ENCODE measurements at regions not wholly inside any gene's neighbourhood (a gene's known extent, or its start where the extent isn't known, plus 50 kb on each side); places are given as distances from the start of the nearest gene placed in this dataset.
"Not testable (repeated sequence)": the region's sequence is repeated elsewhere in the genome, so short reads cannot be mapped to it uniquely, and the experiment has no call there.

GRCh38 chr2:80942766-80943165, 638.2 kb upstream of the LRRTM1 start:
- H3K9me3 ChIP-seq, result no peaks in the 10 kb centered on the region
- H3K4me1 ChIP-seq, result no peaks in the 10 kb centered on the region
- no peak for TF ChIP-seq CTCF (IDR thresholded peaks at IDR 0.05)
- no peak for TF ChIP-seq POLR2A (IDR thresholded peaks at IDR 0.05)
- no peaks in the 10 kb centered on the region for H3K36me3 ChIP-seq
- no peak overlapping the region for H3K4me3 ChIP-seq
- no peak overlapping the region for H3K27ac ChIP-seq
- H3K27me3 ChIP-seq, result no peaks in the 10 kb centered on the region
- DNase-seq, result no peak

DNA sequence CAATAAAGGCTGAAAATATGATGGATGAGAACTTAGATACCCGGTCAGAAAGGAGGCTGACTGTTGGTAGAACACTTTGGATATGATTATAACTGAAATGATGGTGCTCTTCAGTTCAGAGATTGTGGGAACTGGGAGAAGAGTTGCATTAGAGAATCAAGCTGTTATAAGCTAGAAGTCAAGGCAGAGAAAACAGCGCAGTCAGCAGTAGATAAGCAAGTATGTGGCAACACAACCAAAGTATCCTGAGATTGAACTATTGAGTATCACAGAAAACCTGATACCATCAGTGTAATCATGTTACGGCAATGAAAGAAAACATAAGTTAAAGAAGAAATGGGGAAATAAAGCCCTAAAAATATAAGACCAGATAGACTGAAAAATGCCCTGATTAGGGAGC, 633.9 kb upstream of the LRRTM1 start:
- Histone ChIP-seq H3K4me1 (no peaks in the 10 kb centered on the region), H3K27ac (no peak overlapping the region), H3K9me3 (peaks cover 0 to 3% (median 0%) of the 10 kb centered on the region in 4 donors), H3K36me3 (no peaks in the 10 kb centered on the region), H3K4me3 (no peak overlapping the region), H3K27me3 (no peaks in the 10 kb centered on the region)
- no peak for DNase-seq
- TF ChIP-seq POLR2A (IDR thresholded peaks at IDR 0.05), result no peak

GRCh38 chr2:80931820-80932219, 627.3 kb upstream of the LRRTM1 start:
- H3K36me3 ChIP-seq, H3K27ac ChIP-seq, H3K4me1 ChIP-seq, H3K9me3 ChIP-seq, H3K27me3 ChIP-seq, H3K4me3 ChIP-seq, DNase-seq: not testable (repeated sequence)

DNA sequence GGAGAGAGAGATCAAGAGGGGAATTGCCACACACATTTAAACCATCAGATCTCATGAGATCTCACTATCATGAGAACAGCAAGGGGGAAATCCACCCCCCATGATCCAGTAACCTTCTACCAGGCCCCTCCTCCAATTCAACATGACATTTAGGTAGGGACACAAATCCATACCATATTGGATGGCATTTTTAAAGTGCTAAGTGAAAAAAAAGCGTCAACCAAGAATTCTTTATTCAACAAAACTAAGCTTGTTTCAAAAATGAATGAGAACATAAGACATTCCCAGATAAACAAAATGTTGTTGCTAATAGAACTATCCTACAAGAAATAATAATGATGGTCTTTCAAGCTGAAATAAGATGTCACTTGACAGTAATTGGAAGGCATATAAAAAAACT, 626.2 kb upstream of the LRRTM1 start:
- H3K4me1 ChIP-seq, result no peaks in the 10 kb centered on the region

DNA sequence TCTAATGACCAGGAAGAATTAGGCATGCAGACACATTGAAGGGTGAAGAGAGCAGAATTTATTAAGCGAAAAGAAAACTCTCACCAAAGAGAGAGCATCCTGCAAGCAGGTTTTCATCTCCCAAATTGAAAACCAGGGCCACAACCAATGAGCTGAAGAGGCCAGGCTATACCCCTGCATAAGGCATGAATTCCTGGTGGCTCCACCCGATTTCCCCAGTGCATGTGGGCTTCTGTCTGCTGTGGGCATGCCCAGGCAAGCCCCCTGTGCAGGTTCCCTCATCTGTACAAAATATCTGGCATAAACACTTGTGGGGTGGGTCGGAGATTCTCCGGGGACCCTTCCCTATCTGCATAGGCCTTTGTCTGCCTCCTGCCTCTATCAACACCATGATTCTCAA, 621.6 kb upstream of the LRRTM1 start:
- Histone ChIP-seq H3K27ac (no peak overlapping the region), H3K27me3 (no peaks in the 10 kb centered on the region), H3K9me3 (peaks cover 0 to 10% (median 0%) of the 10 kb centered on the region in 4 donors), H3K4me3 (no peak overlapping the region), H3K4me1 (no peaks in the 10 kb centered on the region), H3K36me3 (no peaks in the 10 kb centered on the region)
- no peak for DNase-seq
- TF ChIP-seq CTCF (IDR thresholded peaks at IDR 0.05) (no peak), POLR2A (IDR thresholded peaks at IDR 0.05) (no peak)

More for the DNA sequence above, 626.2 kb upstream of the LRRTM1 start:
- TF ChIP-seq POLR2A (IDR thresholded peaks at IDR 0.05) (no peak), CTCF (IDR thresholded peaks at IDR 0.05) (no peak)
- Histone ChIP-seq H3K27ac (no peak overlapping the region), H3K36me3 (no peaks in the 10 kb centered on the region), H3K4me3 (no peak overlapping the region), H3K9me3 (peaks cover 0 to 8% (median 0%) of the 10 kb centered on the region in 4 donors), H3K27me3 (no peaks in the 10 kb centered on the region)
- no peak for DNase-seq

DNA sequence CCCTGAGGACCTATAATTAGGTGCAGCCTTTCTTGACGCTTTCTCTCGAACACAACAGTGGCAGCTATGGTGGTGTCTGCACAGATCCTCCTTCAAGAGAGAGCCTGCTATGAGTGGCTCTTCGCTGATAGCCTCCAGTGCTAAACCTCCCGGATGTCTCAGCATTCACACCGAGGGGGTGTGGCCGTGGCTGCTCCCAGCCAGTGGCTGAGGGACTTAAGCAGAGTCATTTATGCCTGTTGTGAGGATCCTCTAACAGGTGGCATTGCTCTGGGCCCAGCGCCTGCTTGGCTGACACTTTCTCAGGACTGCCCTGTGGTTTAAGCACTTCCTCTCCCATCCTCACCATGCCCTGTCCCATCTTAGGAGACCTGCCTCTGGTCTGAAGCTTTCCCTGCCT, 592.0 kb upstream of the LRRTM1 start:
- Histone ChIP-seq H3K36me3 (no peaks in the 10 kb centered on the region), H3K9me3 (no peaks in the 10 kb centered on the region), H3K27ac (no peak overlapping the region), H3K4me1 (no peaks in the 10 kb centered on the region), H3K4me3 (no peak overlapping the region), H3K27me3 (no peaks in the 10 kb centered on the region)
- no peak for DNase-seq
- no peak for TF ChIP-seq CTCF (IDR thresholded peaks at IDR 0.05)
- no peak for TF ChIP-seq POLR2A (IDR thresholded peaks at IDR 0.05)

DNA sequence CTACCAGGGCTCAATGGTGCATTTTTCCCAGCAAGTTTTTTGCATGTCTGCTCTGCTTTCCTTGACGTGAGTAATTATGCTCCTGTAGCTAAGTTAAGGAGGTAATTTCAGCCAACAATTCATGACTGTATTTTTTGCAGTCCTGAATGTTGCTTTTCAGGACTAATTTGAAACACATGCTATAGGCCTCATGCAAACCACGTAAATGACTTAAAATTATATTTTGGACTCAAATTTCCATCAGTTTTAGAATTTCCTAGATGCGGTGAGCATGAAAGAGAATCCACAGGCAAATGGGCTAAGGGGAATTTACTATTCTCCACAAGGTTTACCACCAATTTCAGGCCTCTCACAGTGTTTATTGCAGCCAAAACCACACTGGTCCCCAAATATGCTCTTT, 589.9 kb upstream of the LRRTM1 start:
- H3K9me3 ChIP-seq, result no peaks in the 10 kb centered on the region
- no peak for DNase-seq
- H3K27me3 ChIP-seq, result no peaks in the 10 kb centered on the region
- H3K36me3 ChIP-seq, result no peaks in the 10 kb centered on the region
- no peaks in the 10 kb centered on the region for H3K4me1 ChIP-seq
- no peak overlapping the region for H3K4me3 ChIP-seq
- H3K27ac ChIP-seq, result no peak overlapping the region
- TF ChIP-seq CTCF (IDR thresholded peaks at IDR 0.05) (no peak), POLR2A (IDR thresholded peaks at IDR 0.05) (no peak)
